Natural killer cell (primary cell): ENCODE measurements at regions not wholly inside any gene's neighbourhood (a gene's known extent, or its start where the extent isn't known, plus 50 kb on each side); places are given as distances from the start of the nearest gene placed in this dataset.

Experiments
- ATAC-seq, 3 donors: fragments of 150-1000 bp in 2 of 3; fragments of 200-7000 bp in 1 of 3; cut with Tn5 transposase; 1 replicate in 1 of 3; 2 replicates in 2 of 3; pipeline ENCODE4 v1.10.0; 2021; ENCODE audit warnings: mild to moderate bottlenecking in 2 of 3, moderate library complexity in 2 of 3
- DNase-seq, 2 donors: peaks; one replicate each; pipeline versions ENCODE4 v3.0.0 to v3.0.0-alpha.2; 2013 to 2021; ENCODE audit warnings: mixed read lengths in 1 of 2
- H3K27ac ChIP-seq: one replicate; pipeline ENCODE4 v1.5.1; 2013; ENCODE audit warnings: mild to moderate bottlenecking, low read length
- H3K27me3 ChIP-seq: one replicate; pipeline ENCODE4 v1.6.1; 2013; ENCODE audit warnings: low read length; ENCODE audit not compliant: control insufficient read depth, insufficient read depth
- H3K36me3 ChIP-seq: one replicate; pipeline ENCODE4 v1.6.1; 2013; ENCODE audit warnings: low read length; ENCODE audit not compliant: control insufficient read depth, insufficient read depth
- H3K4me1 ChIP-seq: one replicate; pipeline ENCODE4 v1.6.1; 2013; ENCODE audit warnings: low read length; ENCODE audit not compliant: control insufficient read depth, insufficient read depth
- H3K4me3 ChIP-seq: one replicate; pipeline ENCODE4 v1.5.1; 2013; ENCODE audit warnings: low read length
- H3K9me3 ChIP-seq: one replicate; pipeline ENCODE4 v1.6.1; 2013; ENCODE audit warnings: low read length; ENCODE audit not compliant: control insufficient read depth, insufficient read depth
- H3K27ac Mint-ChIP-seq, 2 donors: one replicate each; pipeline ENCODE4 v1.8.0; 2022; ENCODE audit warnings: mild to moderate bottlenecking in 2 of 2, mixed read lengths in 2 of 2, moderate library complexity in 1 of 2
- H3K27me3 Mint-ChIP-seq, 2 donors: one replicate each; pipeline ENCODE4 v1.8.0; 2022; ENCODE audit warnings: low read depth in 2 of 2, mixed read lengths in 2 of 2
- H3K36me3 Mint-ChIP-seq: one replicate; pipeline ENCODE4 v1.8.0; 2022; ENCODE audit warnings: mixed read lengths
- H3K4me1 Mint-ChIP-seq, 2 donors: one replicate each; pipeline ENCODE4 v1.8.0; 2022; ENCODE audit warnings: mixed read lengths in 2 of 2
- H3K4me3 Mint-ChIP-seq: one replicate; pipeline ENCODE4 v1.8.0; 2022; ENCODE audit warnings: mild to moderate bottlenecking, moderate library complexity, mixed read lengths
- H3K9me3 Mint-ChIP-seq, 2 donors: one replicate each; pipeline ENCODE4 v1.8.0; 2022; ENCODE audit warnings: mixed read lengths in 2 of 2
- WGBS: methylation state at CpG from one replicate; pipeline ENCODE4 v1.1.7; 2013; ENCODE audit warnings: missing lambda C conversion rate; ENCODE audit not compliant: insufficient coverage; 5-methylcytosine and 5-hydroxymethylcytosine counted together
- intact Hi-C: fragments of 100-400 bp; cut with micrococcal nuclease; formaldehyde crosslinking; loops from one replicate; pipeline ENCODE4 v1.14.2; 2022
- TF ChIP-seq, protein P1 (sequence below): fragments of 200-600 bp; IDR thresholded peaks from one replicate; pipeline ENCODE4 v1.8.0; 2022; ENCODE audit warnings: antibody characterized with exemption

- no peaks in the 10 kb centered on the region for H3K27me3 Mint-ChIP-seq
- WGBS, result no CpG with 5 or more reads among the region's 1 CpG
- no peak overlapping the region for H3K4me3 Mint-ChIP-seq
These were observed 654.1 kb upstream of the NOX3 start for GRCh38 chr6:156109713-156110112.

GRCh38 chr6:156107624-156108101 lies 652.0 kb upstream of the NOX3 start:
- ATAC-seq (no peak), DNase-seq (no peak)
- Histone ChIP-seq H3K4me3 (no peak overlapping the region), H3K27me3 (no peaks in the 10 kb centered on the region), H3K27ac (no peak overlapping the region), H3K36me3 (no peaks in the 10 kb centered on the region), H3K4me1 (no peaks in the 10 kb centered on the region), H3K9me3 (no peaks in the 10 kb centered on the region)
- WGBS, result 91% methylated on average over 15 of the region's 15 CpGs
- intact Hi-C loops, result no loop called here
- TF ChIP-seq, protein P1, sequence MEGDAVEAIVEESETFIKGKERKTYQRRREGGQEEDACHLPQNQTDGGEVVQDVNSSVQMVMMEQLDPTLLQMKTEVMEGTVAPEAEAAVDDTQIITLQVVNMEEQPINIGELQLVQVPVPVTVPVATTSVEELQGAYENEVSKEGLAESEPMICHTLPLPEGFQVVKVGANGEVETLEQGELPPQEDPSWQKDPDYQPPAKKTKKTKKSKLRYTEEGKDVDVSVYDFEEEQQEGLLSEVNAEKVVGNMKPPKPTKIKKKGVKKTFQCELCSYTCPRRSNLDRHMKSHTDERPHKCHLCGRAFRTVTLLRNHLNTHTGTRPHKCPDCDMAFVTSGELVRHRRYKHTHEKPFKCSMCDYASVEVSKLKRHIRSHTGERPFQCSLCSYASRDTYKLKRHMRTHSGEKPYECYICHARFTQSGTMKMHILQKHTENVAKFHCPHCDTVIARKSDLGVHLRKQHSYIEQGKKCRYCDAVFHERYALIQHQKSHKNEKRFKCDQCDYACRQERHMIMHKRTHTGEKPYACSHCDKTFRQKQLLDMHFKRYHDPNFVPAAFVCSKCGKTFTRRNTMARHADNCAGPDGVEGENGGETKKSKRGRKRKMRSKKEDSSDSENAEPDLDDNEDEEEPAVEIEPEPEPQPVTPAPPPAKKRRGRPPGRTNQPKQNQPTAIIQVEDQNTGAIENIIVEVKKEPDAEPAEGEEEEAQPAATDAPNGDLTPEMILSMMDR, result no peak
- Mint-ChIP-seq H3K27ac (no peak overlapping the region), H3K4me3 (no peak overlapping the region), H3K4me1 (no peaks in the 10 kb centered on the region), H3K27me3 (no peaks in the 10 kb centered on the region), H3K9me3 (peaks cover 0 to 2% of the 10 kb centered on the region in 2 donors), H3K36me3 (no peaks in the 10 kb centered on the region)

More at GRCh38 chr6:156109713-156110112, 654.1 kb upstream of the NOX3 start:
- DNase-seq (no peak), ATAC-seq (no peak)
- Histone ChIP-seq H3K4me1 (no peaks in the 10 kb centered on the region), H3K36me3 (no peaks in the 10 kb centered on the region), H3K9me3 (no peaks in the 10 kb centered on the region), H3K27ac (no peak overlapping the region), H3K27me3 (no peaks in the 10 kb centered on the region), H3K4me3 (no peak overlapping the region)
- no peaks in the 10 kb centered on the region for H3K4me1 Mint-ChIP-seq
- H3K36me3 Mint-ChIP-seq, result no peaks in the 10 kb centered on the region
- no peak overlapping the region for H3K27ac Mint-ChIP-seq
- peaks cover 0 to 2% of the 10 kb centered on the region in 2 donors for H3K9me3 Mint-ChIP-seq
- TF ChIP-seq, protein P1, result no peak
- intact Hi-C loops, result no loop called here

DNA sequence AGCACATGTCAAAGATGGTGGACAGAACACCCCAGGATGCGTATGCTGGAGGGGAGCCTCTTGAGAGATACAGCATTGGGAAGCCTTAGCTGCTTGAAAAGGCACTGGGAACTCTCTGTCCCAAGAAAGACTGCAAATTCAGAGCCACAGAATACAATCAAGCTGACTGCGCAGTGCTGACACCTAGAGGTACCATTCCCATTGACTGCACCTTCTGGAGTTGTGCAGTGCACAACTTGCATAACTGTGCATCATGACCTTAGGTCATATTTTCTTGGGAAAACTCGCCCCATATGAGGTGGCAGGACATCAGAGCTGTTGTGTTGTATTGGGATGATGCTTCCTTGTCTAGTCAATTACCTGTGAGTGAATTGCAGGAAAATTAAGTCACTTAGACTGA lies 646.5 kb upstream of the NOX3 start:
- Mint-ChIP-seq H3K9me3 (peaks cover 2% of the 10 kb centered on the region in 2 donors), H3K27ac (no peak overlapping the region), H3K4me1 (no peaks in the 10 kb centered on the region), H3K36me3 (no peaks in the 10 kb centered on the region), H3K4me3 (no peak overlapping the region), H3K27me3 (no peaks in the 10 kb centered on the region)
- no peaks in the 10 kb centered on the region for H3K4me1 ChIP-seq
- ATAC-seq (no peak), DNase-seq (no peak)
- H3K27ac ChIP-seq, result no peak overlapping the region
- no peaks in the 10 kb centered on the region for H3K36me3 ChIP-seq
- H3K9me3 ChIP-seq, result peaks cover 3% of the 10 kb centered on the region
- TF ChIP-seq, protein P1, result no peak
- intact Hi-C loops, result no loop called here
- H3K4me3 ChIP-seq, result no peak overlapping the region
- H3K27me3 ChIP-seq, result no peaks in the 10 kb centered on the region
- WGBS, result 76% methylated on average over 3 of the region's 3 CpGs

GRCh38 chr6:156098839-156099238 lies 643.2 kb upstream of the NOX3 start:
- H3K9me3 ChIP-seq, result peaks cover 3% of the 10 kb centered on the region
- no peak overlapping the region for H3K4me3 Mint-ChIP-seq
- no peaks in the 10 kb centered on the region for H3K4me1 Mint-ChIP-seq
- TF ChIP-seq, protein P1, result no peak
- no peak overlapping the region for H3K27ac Mint-ChIP-seq
- no peak overlapping the region for H3K4me3 ChIP-seq
- no peaks in the 10 kb centered on the region for H3K27me3 ChIP-seq
- no peaks in the 10 kb centered on the region for H3K4me1 ChIP-seq
- DNase-seq, result no peak
- H3K9me3 Mint-ChIP-seq, result peaks cover 2% of the 10 kb centered on the region in 2 donors
- no peak for ATAC-seq
- intact Hi-C loops, result no loop called here
- H3K27ac ChIP-seq, result no peak overlapping the region
- no peaks in the 10 kb centered on the region for H3K36me3 Mint-ChIP-seq
- H3K36me3 ChIP-seq, result no peaks in the 10 kb centered on the region
- WGBS, result 92% methylated on average over 1 of the region's 1 CpG
- H3K27me3 Mint-ChIP-seq, result no peaks in the 10 kb centered on the region
